Right lobe of liver (tissue), 4 donors: ENCODE measurements at regions not wholly inside any gene's neighbourhood (a gene's known extent, or its start where the extent isn't known, plus 50 kb on each side); places are given as distances from the start of the nearest gene placed in this dataset.

Source experiments
- CTCF ChIP-seq, 4 donors: fragments of 200-600 bp in 3 of 4; fragments of 450-650 bp in 1 of 4; IDR thresholded peaks; one replicate each; pipeline versions ENCODE4 v1.5.1 to v1.8.0; 2016 to 2022; ENCODE audit warnings: antibody characterized with exemption in 4 of 4, mild to moderate bottlenecking in 2 of 4
- POLR2A ChIP-seq: fragments of 450-650 bp; IDR thresholded peaks from one replicate; pipeline ENCODE4 v1.6.1; 2017; ENCODE audit warnings: antibody characterized with exemption, mild to moderate bottlenecking
- donor health status: DM: no; HTN: no; CAD: no.
- donor health status: DM: no; HTN: no; CAD: no.
- donor health status: DM: no; HTN: yes; CAD: no.

- TF ChIP-seq CTCF (IDR thresholded peaks at IDR 0.05) (no peak), POLR2A (no peak)
These were observed 1436.3 kb upstream of the DIAPH2 start for GRCh38 chrX:95248386-95248785.
